H9 (cell line): ENCODE measurements at regions not wholly inside any gene's neighbourhood (a gene's known extent, or its start where the extent isn't known, plus 50 kb on each side); places are given as distances from the start of the nearest gene placed in this dataset.

Experiments
- DNase-seq: peaks from one replicate; pipeline ENCODE4 v3.0.0-alpha.2; 2017
- H2AFZ ChIP-seq: one replicate; pipeline ENCODE4 v1.6.1; 2013; ENCODE audit warnings: mild to moderate bottlenecking, low read length, control low read depth, moderate library complexity
- H2AK5ac ChIP-seq: 2 replicates; pipeline ENCODE4 v1.6.1; 2013; ENCODE audit warnings: low read length, control low read depth, mixed read lengths; ENCODE audit not compliant: insufficient read length
- H2BK120ac ChIP-seq: one replicate; pipeline ENCODE4 v1.6.1; 2013; ENCODE audit warnings: low read depth, mild to moderate bottlenecking, low read length, control low read depth, inconsistent platforms; ENCODE audit not compliant: poor library complexity, severe bottlenecking
- H2BK12ac ChIP-seq: 2 replicates; pipeline ENCODE4 v1.6.1; 2013; ENCODE audit warnings: low read length, control low read depth, mixed read lengths, low read depth; ENCODE audit not compliant: insufficient read length
- H2BK15ac ChIP-seq: 2 replicates; pipeline ENCODE4 v1.6.1; 2013; ENCODE audit warnings: low read depth, low read length, control low read depth
- H2BK20ac ChIP-seq: one replicate; pipeline ENCODE4 v1.6.1; 2013; ENCODE audit warnings: low read depth, mild to moderate bottlenecking, low read length, control low read depth, inconsistent platforms; ENCODE audit not compliant: poor library complexity, severe bottlenecking
- H2BK5ac ChIP-seq: 2 replicates; pipeline ENCODE4 v1.6.1; 2013; ENCODE audit warnings: low read length, control low read depth, mixed read lengths; ENCODE audit not compliant: insufficient read length
- H3K14ac ChIP-seq: 2 replicates; pipeline ENCODE4 v1.6.1; 2013; ENCODE audit warnings: low read length, control low read depth; ENCODE audit not compliant: insufficient read depth
- H3K18ac ChIP-seq: 2 replicates; pipeline ENCODE4 v1.6.1; 2013; ENCODE audit warnings: low read depth, mild to moderate bottlenecking, mixed read lengths, low read length, control low read depth; ENCODE audit not compliant: insufficient read length
- H3K23ac ChIP-seq: 2 replicates; pipeline ENCODE4 v1.6.1; 2013; ENCODE audit warnings: low read length, control low read depth, mixed read lengths, low read depth; ENCODE audit not compliant: insufficient read length
- H3K23me2 ChIP-seq: 2 replicates; pipeline ENCODE4 v1.6.1; 2013; ENCODE audit warnings: low read depth, mild to moderate bottlenecking, mixed read lengths, low read length, control low read depth; ENCODE audit not compliant: insufficient read length, poor library complexity, severe bottlenecking
- H3K27ac ChIP-seq: 2 replicates; pipeline ENCODE4 v1.5.1; 2013; ENCODE audit warnings: low read length, control low read depth, mixed read lengths, low read depth; ENCODE audit not compliant: insufficient read length
- H3K27me3 ChIP-seq: 2 replicates; pipeline ENCODE4 v1.6.1; 2013; ENCODE audit warnings: low read length, control low read depth, inconsistent platforms; ENCODE audit not compliant: insufficient read depth
- H3K4ac ChIP-seq: 2 replicates; pipeline ENCODE4 v1.6.1; 2013; ENCODE audit warnings: low read depth, mild to moderate bottlenecking, control low read depth, inconsistent platforms, low read length, moderate library complexity
- H3K4me1 ChIP-seq: 2 replicates; pipeline ENCODE4 v1.6.1; 2013; ENCODE audit warnings: low read length, control low read depth, inconsistent platforms; ENCODE audit not compliant: insufficient read depth
- H3K4me2 ChIP-seq: 2 replicates; pipeline ENCODE4 v1.6.1; 2013; ENCODE audit warnings: low read length, control low read depth, mixed read lengths; ENCODE audit not compliant: insufficient read length, insufficient read depth
- H3K56ac ChIP-seq: 2 replicates; pipeline ENCODE4 v1.6.1; 2013; ENCODE audit warnings: low read depth, mild to moderate bottlenecking, mixed read lengths, low read length, control low read depth; ENCODE audit not compliant: insufficient read length
- H3K79me1 ChIP-seq: 2 replicates; pipeline ENCODE4 v1.6.1; 2013; ENCODE audit warnings: low read depth, mild to moderate bottlenecking, moderate library complexity, low read length, control low read depth, inconsistent platforms; ENCODE audit not compliant: insufficient read depth, poor library complexity, severe bottlenecking
- H3K79me2 ChIP-seq: 2 replicates; pipeline ENCODE4 v1.6.1; 2013; ENCODE audit warnings: low read length, control low read depth, inconsistent platforms; ENCODE audit not compliant: insufficient read depth
- H3K9ac ChIP-seq: 2 replicates; pipeline ENCODE4 v1.6.1; 2013; ENCODE audit warnings: low read length, control low read depth, mixed read lengths; ENCODE audit not compliant: insufficient read length; ENCODE audit errors: extremely low read depth
- H3K9me3 ChIP-seq: one replicate; pipeline ENCODE4 v1.6.1; 2013; ENCODE audit warnings: low read depth, low read length, inconsistent platforms; ENCODE audit not compliant: control insufficient read depth
- H3T11ph ChIP-seq: one replicate; pipeline ENCODE4 v1.6.1; 2013; ENCODE audit warnings: mild to moderate bottlenecking, low read length, control low read depth, inconsistent platforms
- H4K20me1 ChIP-seq: one replicate; pipeline ENCODE4 v1.6.1; 2013; ENCODE audit not compliant: control insufficient read depth, insufficient read length, insufficient read depth
- H4K5ac ChIP-seq: 2 replicates; pipeline ENCODE4 v1.6.1; 2013; ENCODE audit warnings: low read depth, mild to moderate bottlenecking, mixed read lengths, low read length, control low read depth; ENCODE audit not compliant: insufficient read length
- H4K8ac ChIP-seq: replicated peaks from 2 replicates; pipeline ENCODE4 v1.6.1; 2013; ENCODE audit warnings: low read length, control low read depth, mixed read lengths, low read depth; ENCODE audit not compliant: insufficient read length
- H4K91ac ChIP-seq: 2 replicates; pipeline ENCODE4 v1.6.1; 2013; ENCODE audit warnings: low read depth, mild to moderate bottlenecking, moderate library complexity, mixed read lengths, low read length, control low read depth; ENCODE audit not compliant: insufficient read length
- H3K27ac Mint-ChIP-seq, 3 experiments: 2 replicates in 2 of 3; 3 replicates in 1 of 3; pipeline ENCODE4 v1.8.0; 2020 to 2021; ENCODE audit warnings: mixed read lengths in 3 of 3, mild to moderate bottlenecking in 1 of 3, moderate library complexity in 1 of 3
- H3K27me3 Mint-ChIP-seq: 2 replicates; pipeline ENCODE4 v1.8.0; 2021; ENCODE audit warnings: low read depth, mild to moderate bottlenecking, moderate library complexity, mixed read lengths
- H3K36me3 Mint-ChIP-seq, 3 experiments: 2 replicates in 2 of 3; 3 replicates in 1 of 3; pipeline ENCODE4 v1.8.0; 2020 to 2021; ENCODE audit warnings: low read depth in 3 of 3, mixed read lengths in 3 of 3; ENCODE audit not compliant: insufficient read depth in 1 of 3
- H3K4me1 Mint-ChIP-seq, 2 experiments: 2 replicates each; pipeline ENCODE4 v1.8.0; 2020; ENCODE audit warnings: mixed read lengths in 2 of 2
- H3K4me3 Mint-ChIP-seq, 2 experiments: 2 replicates in 1 of 2; 3 replicates in 1 of 2; pipeline ENCODE4 v1.8.0; 2020 to 2021; ENCODE audit warnings: mild to moderate bottlenecking in 2 of 2, mixed read lengths in 2 of 2, moderate library complexity in 1 of 2
- H3K9me3 Mint-ChIP-seq, 2 experiments: 2 replicates in 1 of 2; 3 replicates in 1 of 2; pipeline ENCODE4 v1.8.0; 2020; ENCODE audit warnings: mild to moderate bottlenecking in 2 of 2, mixed read lengths in 2 of 2, moderate library complexity in 1 of 2
- WGBS: extraction: QIAGEN DNeasy Blood & Tissue Kit; methylation state at CpG from one replicate; pipeline ENCODE4 v1.1.7; 2013; ENCODE audit warnings: missing lambda C conversion rate, low lambda C conversion rate, mixed read lengths; ENCODE audit not compliant: insufficient read length; ENCODE audit errors: extremely low coverage; 5-methylcytosine and 5-hydroxymethylcytosine counted together
- TF ChIP-seq, protein P1 (sequence below): fragments of 200-600 bp; sonication (generic); conservative IDR thresholded peaks from 3 replicates; pipeline ENCODE4 v1.8.0; 2021; ENCODE audit warnings: antibody characterized with exemption, mild to moderate bottlenecking

DNA sequence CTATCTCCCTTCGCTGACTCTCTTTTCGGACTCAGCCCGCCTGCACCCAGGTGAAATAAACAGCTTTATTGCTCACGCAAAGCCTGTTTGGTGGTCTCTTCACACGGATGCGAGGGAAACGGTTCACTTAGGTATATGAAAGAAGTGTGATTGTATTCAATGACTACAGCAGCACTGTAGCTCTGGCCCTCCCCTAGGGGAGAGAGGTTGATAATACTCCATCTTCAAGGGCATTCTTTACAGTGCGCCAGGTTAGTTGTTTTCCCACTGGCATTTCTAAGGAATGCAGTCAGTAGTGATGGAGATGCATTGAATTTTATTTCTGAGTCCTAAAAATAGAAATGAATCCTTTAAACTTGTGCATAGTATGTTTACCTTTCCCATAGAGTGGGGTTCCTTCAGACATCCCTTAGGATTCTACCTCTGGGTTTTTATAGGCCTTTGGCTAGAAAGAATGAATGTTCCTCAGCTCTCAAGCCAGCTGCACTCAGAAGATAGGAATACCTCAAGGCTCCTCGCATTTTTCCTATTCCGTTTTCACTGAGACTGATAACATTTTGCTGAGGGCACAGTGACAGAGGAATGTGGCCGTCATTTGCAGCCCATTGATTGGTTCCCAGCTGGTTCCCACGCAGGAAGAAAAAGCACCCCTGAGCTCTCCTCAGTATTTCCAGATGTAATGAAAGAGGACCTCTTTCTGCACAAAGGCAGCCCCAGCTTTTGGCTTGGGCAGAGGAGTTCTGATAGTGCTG, 131.8 kb upstream of the C2CD4B start:
- no peak for DNase-seq
- Histone ChIP-seq H2BK20ac (no peak overlapping the region), H3K9ac (no peak overlapping the region), H3K4me2 (no peak overlapping the region), H3K79me2 (no peaks in the 10 kb centered on the region), H2BK120ac (no peak overlapping the region), H2BK5ac (no peak overlapping the region), H3K27ac (peak overlapping the region; percentile 21), H3T11ph (no peak overlapping the region), H2BK15ac (no peak overlapping the region), H2BK12ac (no peak overlapping the region), H2AFZ (no peak overlapping the region), H3K14ac (no peak overlapping the region), H3K27me3 (no peaks in the 10 kb centered on the region), H4K20me1 (no peaks in the 10 kb centered on the region), H4K5ac (no peak overlapping the region), H2AK5ac (no peak overlapping the region), H3K4ac (no peak overlapping the region), H3K79me1 (no peaks in the 10 kb centered on the region), H3K9me3 (no peaks in the 10 kb centered on the region), H4K91ac (no peak overlapping the region), H3K4me1 (peaks cover 5% of the 10 kb centered on the region; the same call in 1 of the 2 replicates), H4K8ac (no peak overlapping the region), H3K23me2 (peaks cover 2% of the 10 kb centered on the region), H3K56ac (no peak overlapping the region), H3K18ac (no peak overlapping the region), H3K23ac (no peak overlapping the region)
- WGBS, result no CpG with 5 or more reads among the region's 12 CpGs
- no peaks in the 10 kb centered on the region for H3K27me3 Mint-ChIP-seq
- peak overlapping the region in 1 of 2 experiments; percentile 40; a peak in 2 of 5 replicates for H3K4me3 Mint-ChIP-seq
- H3K36me3 Mint-ChIP-seq, result peaks cover 0 to 17% (median 7%) of the 10 kb centered on the region in 3 experiments; a peak in 3 of 7 replicates
- H3K27ac Mint-ChIP-seq, result peak overlapping the region; percentile 90 to 98 (median 97)
- TF ChIP-seq, protein P1, sequence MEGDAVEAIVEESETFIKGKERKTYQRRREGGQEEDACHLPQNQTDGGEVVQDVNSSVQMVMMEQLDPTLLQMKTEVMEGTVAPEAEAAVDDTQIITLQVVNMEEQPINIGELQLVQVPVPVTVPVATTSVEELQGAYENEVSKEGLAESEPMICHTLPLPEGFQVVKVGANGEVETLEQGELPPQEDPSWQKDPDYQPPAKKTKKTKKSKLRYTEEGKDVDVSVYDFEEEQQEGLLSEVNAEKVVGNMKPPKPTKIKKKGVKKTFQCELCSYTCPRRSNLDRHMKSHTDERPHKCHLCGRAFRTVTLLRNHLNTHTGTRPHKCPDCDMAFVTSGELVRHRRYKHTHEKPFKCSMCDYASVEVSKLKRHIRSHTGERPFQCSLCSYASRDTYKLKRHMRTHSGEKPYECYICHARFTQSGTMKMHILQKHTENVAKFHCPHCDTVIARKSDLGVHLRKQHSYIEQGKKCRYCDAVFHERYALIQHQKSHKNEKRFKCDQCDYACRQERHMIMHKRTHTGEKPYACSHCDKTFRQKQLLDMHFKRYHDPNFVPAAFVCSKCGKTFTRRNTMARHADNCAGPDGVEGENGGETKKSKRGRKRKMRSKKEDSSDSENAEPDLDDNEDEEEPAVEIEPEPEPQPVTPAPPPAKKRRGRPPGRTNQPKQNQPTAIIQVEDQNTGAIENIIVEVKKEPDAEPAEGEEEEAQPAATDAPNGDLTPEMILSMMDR, result peak; percentile 35; the same call in 2 of the 3 replicates
- peaks cover 4 to 10% of the 10 kb centered on the region in 2 experiments; a peak in 4 of 5 replicates for H3K9me3 Mint-ChIP-seq
- H3K4me1 Mint-ChIP-seq, result peaks cover 47 to 53% of the 10 kb centered on the region in 2 experiments
